OCI-LY1 (cell line): ENCODE measurements at regions not wholly inside any gene's neighbourhood (a gene's known extent, or its start where the extent isn't known, plus 50 kb on each side); places are given as distances from the start of the nearest gene placed in this dataset.

Experiments used
- H2AFZ ChIP-seq: fragments of 200-600 bp; sonication (generic), shearing (Covaris generic); 2 replicates; pipeline ENCODE4 v1.6.0; 2014; ENCODE audit warnings: antibody characterized with exemption, mild to moderate bottlenecking, low read length
- H3F3A ChIP-seq: fragments of 200-600 bp; sonication (generic), shearing (Covaris generic); 2 replicates; pipeline ENCODE4 v1.6.0; 2014; ENCODE audit warnings: mild to moderate bottlenecking, antibody characterized with exemption, low read length, moderate library complexity; ENCODE audit not compliant: insufficient read depth
- H3K27ac ChIP-seq: fragments of 200-600 bp; sonication (generic); 2 replicates; pipeline ENCODE4 v1.5.1; 2014; ENCODE audit warnings: low read length, mixed run types, mild to moderate bottlenecking, low read depth; ENCODE audit not compliant: poor library complexity, severe bottlenecking
- H3K27me3 ChIP-seq: fragments of 200-600 bp; sonication (generic); 2 replicates; pipeline ENCODE4 v1.6.0; 2014; ENCODE audit warnings: antibody characterized with exemption, mild to moderate bottlenecking, low read length, moderate library complexity; ENCODE audit not compliant: insufficient read depth
- H3K36me3 ChIP-seq: fragments of 200-600 bp; sonication (generic); 2 replicates; pipeline ENCODE4 v1.6.1; 2014; ENCODE audit warnings: mild to moderate bottlenecking, antibody characterized with exemption, low read length, moderate library complexity, mixed read lengths; ENCODE audit not compliant: insufficient read depth
- H3K4me1 ChIP-seq: fragments of 200-600 bp; sonication (generic); 2 replicates; pipeline ENCODE4 v1.5.1; 2014; ENCODE audit warnings: mild to moderate bottlenecking, low read length, moderate library complexity; ENCODE audit not compliant: insufficient read depth, severe bottlenecking
- H3K4me2 ChIP-seq: fragments of 200-600 bp; sonication (generic), shearing (Covaris generic); 2 replicates; pipeline ENCODE4 v1.6.1; 2014; ENCODE audit warnings: low read length
- H3K4me3 ChIP-seq: fragments of 200-600 bp; sonication (generic); 2 replicates; pipeline ENCODE4 v1.5.1; 2014; ENCODE audit warnings: low read length, low read depth, mild to moderate bottlenecking, mixed read lengths; ENCODE audit not compliant: poor library complexity, severe bottlenecking
- H3K79me2 ChIP-seq: fragments of 200-600 bp; shearing (Covaris generic); 2 replicates; pipeline ENCODE4 v1.6.1; 2016; ENCODE audit warnings: mixed run types, low read length, mixed read lengths; ENCODE audit not compliant: insufficient read depth
- H3K9ac ChIP-seq: fragments of 200-600 bp; sonication (generic), shearing (Covaris generic); 2 replicates; pipeline ENCODE4 v1.6.1; 2014; ENCODE audit warnings: mild to moderate bottlenecking, low read length, mixed read lengths
- H3K9me2 ChIP-seq: fragments of 200-600 bp; sonication (generic), shearing (Covaris generic); 2 replicates; pipeline ENCODE4 v1.6.1; 2014; ENCODE audit warnings: low read depth, mild to moderate bottlenecking, low read length, mixed read lengths
- H3K9me3 ChIP-seq: fragments of 200-600 bp; shearing (Covaris generic); 2 replicates; pipeline ENCODE4 v1.6.1; 2014; ENCODE audit warnings: low read length, mixed read lengths
- H4K20me1 ChIP-seq: fragments of 200-600 bp; sonication (generic), shearing (Covaris generic); 2 replicates; pipeline ENCODE4 v1.6.0; 2016; ENCODE audit warnings: mild to moderate bottlenecking, low read length; ENCODE audit not compliant: insufficient read depth
- EZH2 ChIP-seq: fragments of 200-600 bp; sonication (generic), shearing (Covaris generic); IDR thresholded peaks from 2 replicates; pipeline ENCODE4 v1.8.0; 2017; ENCODE audit warnings: borderline replicate concordance, mixed run types, mild to moderate bottlenecking, antibody characterized with exemption, low read length, moderate library complexity, mixed read lengths
- TF ChIP-seq, protein P1 (sequence below): fragments of 200-600 bp; sonication (generic), shearing (Covaris generic); IDR thresholded peaks from 2 replicates; pipeline ENCODE4 v1.5.1; 2017; ENCODE audit warnings: mild to moderate bottlenecking, antibody characterized with exemption, low read length, moderate library complexity, mixed read lengths

GRCh38 chr4:14431155-14432134 is 570.8 kb upstream of the CPEB2 start:
- Histone ChIP-seq H3K4me2 (no peak overlapping the region), H3K27me3 (no peaks in the 10 kb centered on the region), H3K79me2 (no peaks in the 10 kb centered on the region), H3K27ac (no peak overlapping the region), H3K9me3 (no peaks in the 10 kb centered on the region), H2AFZ (no peak overlapping the region), H3K9ac (no peak overlapping the region), H3K4me3 (no peak overlapping the region), H4K20me1 (no peaks in the 10 kb centered on the region), H3K9me2 (no peaks in the 10 kb centered on the region), H3K36me3 (no peaks in the 10 kb centered on the region), H3F3A (no peaks in the 10 kb centered on the region), H3K4me1 (no peaks in the 10 kb centered on the region)
- no peak for TF ChIP-seq EZH2
- TF ChIP-seq, protein P1, sequence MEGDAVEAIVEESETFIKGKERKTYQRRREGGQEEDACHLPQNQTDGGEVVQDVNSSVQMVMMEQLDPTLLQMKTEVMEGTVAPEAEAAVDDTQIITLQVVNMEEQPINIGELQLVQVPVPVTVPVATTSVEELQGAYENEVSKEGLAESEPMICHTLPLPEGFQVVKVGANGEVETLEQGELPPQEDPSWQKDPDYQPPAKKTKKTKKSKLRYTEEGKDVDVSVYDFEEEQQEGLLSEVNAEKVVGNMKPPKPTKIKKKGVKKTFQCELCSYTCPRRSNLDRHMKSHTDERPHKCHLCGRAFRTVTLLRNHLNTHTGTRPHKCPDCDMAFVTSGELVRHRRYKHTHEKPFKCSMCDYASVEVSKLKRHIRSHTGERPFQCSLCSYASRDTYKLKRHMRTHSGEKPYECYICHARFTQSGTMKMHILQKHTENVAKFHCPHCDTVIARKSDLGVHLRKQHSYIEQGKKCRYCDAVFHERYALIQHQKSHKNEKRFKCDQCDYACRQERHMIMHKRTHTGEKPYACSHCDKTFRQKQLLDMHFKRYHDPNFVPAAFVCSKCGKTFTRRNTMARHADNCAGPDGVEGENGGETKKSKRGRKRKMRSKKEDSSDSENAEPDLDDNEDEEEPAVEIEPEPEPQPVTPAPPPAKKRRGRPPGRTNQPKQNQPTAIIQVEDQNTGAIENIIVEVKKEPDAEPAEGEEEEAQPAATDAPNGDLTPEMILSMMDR = no peak

GRCh38 chr4:14434483-14434882 is 567.8 kb upstream of the CPEB2 start:
- Histone ChIP-seq H3K27me3 (no peaks in the 10 kb centered on the region), H3K4me3 (no peak overlapping the region), H3K4me2 (no peak overlapping the region), H3F3A (no peaks in the 10 kb centered on the region), H4K20me1 (no peaks in the 10 kb centered on the region), H3K9ac (no peak overlapping the region), H3K9me2 (no peaks in the 10 kb centered on the region), H3K79me2 (no peaks in the 10 kb centered on the region), H3K27ac (no peak overlapping the region), H3K36me3 (no peaks in the 10 kb centered on the region), H2AFZ (no peak overlapping the region), H3K4me1 (no peaks in the 10 kb centered on the region), H3K9me3 (no peaks in the 10 kb centered on the region)
- TF ChIP-seq, protein P1 = no peak
- TF ChIP-seq EZH2 = no peak

- Histone ChIP-seq H3K9me3 (no peaks in the 10 kb centered on the region), H3K9ac (no peak overlapping the region), H3K4me1 (no peaks in the 10 kb centered on the region), H3K9me2 (no peaks in the 10 kb centered on the region), H3K4me2 (no peak overlapping the region), H3K27me3 (no peaks in the 10 kb centered on the region), H3K4me3 (no peak overlapping the region), H3K36me3 (no peaks in the 10 kb centered on the region), H3K79me2 (no peaks in the 10 kb centered on the region), H3K27ac (no peak overlapping the region), H3F3A (no peaks in the 10 kb centered on the region), H4K20me1 (no peaks in the 10 kb centered on the region), H2AFZ (no peak overlapping the region)
- TF ChIP-seq, protein P1 = no peak
- TF ChIP-seq EZH2 = no peak
Measured at GRCh38 chr4:14434916-14435315, 567.4 kb upstream of the CPEB2 start.
